T-helper 1 cell (primary cell): ENCODE measurements at regions not wholly inside any gene's neighbourhood (a gene's known extent, or its start where the extent isn't known, plus 50 kb on each side); places are given as distances from the start of the nearest gene placed in this dataset.
A peak's percentile ranks its signal among the peaks of the same experiment; 100 is the strongest.

Source experiments
- DNase-seq, 5 donors: peaks; one replicate each; pipeline ENCODE4 v3.0.0-alpha.2; 2012 to 2020

- DNase-seq, result no peak
Measured at GRCh38 chr18:54020156-54020745, 204.2 kb downstream of the MBD2 start.

GRCh38 chr18:54019641-54020040 is 204.8 kb downstream of the MBD2 start:
- no peak for DNase-seq

DNA sequence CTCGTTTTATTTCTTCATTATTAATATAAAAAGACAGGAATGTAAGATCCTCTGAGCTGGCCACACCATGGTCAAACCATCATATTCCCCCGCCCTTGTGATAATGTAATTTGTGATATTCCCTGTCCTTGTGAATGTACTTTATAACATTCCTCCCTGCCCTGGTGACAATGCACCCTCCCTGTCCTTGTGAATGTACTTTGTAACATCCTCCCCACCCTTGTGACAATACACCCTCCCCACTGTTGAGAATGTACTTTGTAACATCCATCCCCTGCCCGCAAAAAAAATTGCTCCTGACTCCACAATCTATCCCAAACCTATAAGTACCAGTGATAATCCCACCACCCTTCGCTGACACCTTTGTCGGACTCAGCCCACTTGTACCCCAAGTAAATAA is 211.0 kb downstream of the MBD2 start:
- DNase-seq, result no peak

- DNase-seq, result no peak
Measured at GRCh38 chr18:54004828-54005227, 219.6 kb downstream of the MBD2 start.

DNA sequence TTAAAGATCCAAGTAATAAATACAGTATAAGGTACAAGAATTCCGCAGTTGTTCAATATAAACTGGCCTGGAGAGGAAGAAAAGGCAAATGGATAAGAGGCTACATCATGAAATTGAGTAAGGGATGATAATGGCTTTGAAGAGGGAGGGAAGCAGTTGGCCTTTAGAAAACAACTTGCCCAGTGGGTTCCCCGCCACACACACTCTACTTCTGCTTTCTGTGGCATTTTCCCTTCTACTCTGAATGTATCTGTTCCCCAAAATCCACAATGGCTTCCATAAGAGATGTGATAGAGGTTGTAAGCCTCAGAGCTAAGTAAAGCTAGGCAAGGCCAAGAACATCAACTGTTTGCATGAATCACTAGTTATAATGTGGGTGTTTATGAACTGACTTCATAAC is 221.3 kb downstream of the MBD2 start:
- no peak for DNase-seq

- DNase-seq, result no peak
Measured at GRCh38 chr18:53997064-53997463, 227.4 kb downstream of the MBD2 start.

DNA sequence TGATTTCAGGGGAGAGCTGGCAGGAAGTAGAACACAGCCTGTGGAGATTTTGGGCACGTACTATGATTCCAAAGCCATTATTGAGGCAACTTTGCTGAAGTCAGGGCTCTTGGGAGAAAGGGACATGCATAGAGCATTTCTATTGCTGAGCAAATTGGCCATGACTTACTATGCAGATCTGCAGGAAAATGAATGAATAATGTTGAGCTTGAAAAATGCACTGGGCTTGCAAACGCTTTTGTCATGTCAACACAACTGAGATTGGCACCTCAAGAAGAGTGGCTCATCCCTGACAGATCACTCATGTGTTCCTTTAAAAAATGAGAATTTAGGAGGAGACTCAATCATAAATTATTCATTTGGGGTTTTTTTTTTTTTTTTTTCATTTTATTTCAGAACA is 230.5 kb downstream of the MBD2 start:
- no peak for DNase-seq

GRCh38 chr18:53991805-53992204 is 232.7 kb downstream of the MBD2 start:
- no peak for DNase-seq

DNA sequence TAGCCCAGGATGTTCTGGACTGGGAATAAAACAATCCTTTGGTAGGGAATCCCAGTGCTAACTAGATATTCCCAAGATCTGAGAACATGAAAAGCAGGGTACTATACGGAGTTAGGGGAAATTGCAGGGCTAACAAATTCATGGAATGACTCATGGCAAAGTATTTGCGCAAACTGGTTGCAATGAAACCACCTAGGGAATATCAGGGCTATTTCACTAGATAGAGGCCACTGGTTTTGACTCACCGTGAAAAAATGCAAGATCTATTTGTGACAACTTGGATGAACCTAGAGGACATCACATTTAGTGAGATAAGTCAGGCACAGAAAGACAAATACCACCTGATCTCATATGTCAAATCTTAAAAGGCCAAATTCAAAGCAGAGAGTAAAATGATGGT is 233.3 kb downstream of the MBD2 start:
- no peak for DNase-seq

- DNase-seq, result no peak
Measured at GRCh38 chr18:53990485-53990884, 234.0 kb downstream of the MBD2 start.

DNA sequence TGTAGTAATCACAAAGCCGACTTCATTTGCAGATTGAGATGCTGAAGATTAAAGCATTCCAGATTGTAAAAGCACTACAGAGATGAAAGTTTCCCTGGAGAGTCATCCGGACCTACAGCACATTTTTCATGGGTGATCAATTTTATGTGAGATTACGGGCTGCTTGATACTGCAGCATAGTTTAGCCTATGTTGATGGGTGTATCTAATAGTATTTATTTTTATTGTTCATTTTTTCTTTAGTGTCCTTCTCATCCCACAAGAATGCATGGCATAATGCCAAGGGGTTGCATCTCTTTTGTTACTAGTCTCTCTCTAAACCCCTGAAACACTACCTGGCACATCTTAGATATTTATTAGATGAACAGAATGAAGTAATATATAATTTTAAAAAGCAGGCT is 240.4 kb downstream of the MBD2 start:
- DNase-seq, result no peak

- no peak for DNase-seq
Measured at GRCh38 chr18:53971331-53971730, 253.1 kb downstream of the MBD2 start.

DNA sequence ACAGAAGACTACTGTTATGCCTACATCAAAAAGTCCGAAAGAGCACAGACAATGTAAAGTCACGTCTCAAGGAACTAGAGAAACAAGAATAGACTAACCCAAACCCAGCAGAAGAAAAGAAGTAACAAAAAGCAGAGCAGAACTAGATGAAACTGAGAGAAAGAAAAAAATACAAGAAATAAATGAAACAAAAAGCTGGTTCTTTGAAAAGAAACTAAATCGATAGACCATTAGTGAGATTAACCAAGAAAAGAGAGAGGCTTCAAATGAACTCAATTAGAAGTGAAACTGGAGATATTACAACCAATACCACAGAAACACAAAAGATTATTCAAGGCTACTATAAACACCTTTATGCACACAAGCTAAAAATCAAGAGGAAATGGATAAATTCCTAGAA is 271.8 kb downstream of the MBD2 start:
- DNase-seq, result no peak

- no peak for DNase-seq
Measured at GRCh38 chr18:53950545-53950944, 273.9 kb downstream of the MBD2 start.

DNA sequence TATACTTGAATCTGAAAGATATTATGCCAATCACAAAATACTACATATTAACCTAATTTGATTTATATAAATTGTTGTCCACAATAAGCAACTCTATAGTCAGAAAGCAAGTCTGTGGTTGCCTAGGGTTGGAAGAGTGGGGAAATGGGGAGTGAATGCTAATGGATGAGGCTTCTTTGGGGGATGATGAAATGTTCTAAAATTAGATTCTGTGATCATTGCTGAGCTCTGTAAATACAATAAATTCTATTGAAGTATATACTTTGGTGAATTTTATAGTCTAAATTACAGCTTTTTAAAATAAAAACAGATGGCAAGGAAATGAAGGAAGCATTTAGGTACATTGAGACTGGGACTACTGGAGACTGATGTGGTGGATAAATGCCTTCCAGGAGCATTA is 275.5 kb downstream of the MBD2 start:
- DNase-seq, result no peak

- no peak for DNase-seq
Measured at GRCh38 chr18:53947092-53947640, 277.3 kb downstream of the MBD2 start.

DNA sequence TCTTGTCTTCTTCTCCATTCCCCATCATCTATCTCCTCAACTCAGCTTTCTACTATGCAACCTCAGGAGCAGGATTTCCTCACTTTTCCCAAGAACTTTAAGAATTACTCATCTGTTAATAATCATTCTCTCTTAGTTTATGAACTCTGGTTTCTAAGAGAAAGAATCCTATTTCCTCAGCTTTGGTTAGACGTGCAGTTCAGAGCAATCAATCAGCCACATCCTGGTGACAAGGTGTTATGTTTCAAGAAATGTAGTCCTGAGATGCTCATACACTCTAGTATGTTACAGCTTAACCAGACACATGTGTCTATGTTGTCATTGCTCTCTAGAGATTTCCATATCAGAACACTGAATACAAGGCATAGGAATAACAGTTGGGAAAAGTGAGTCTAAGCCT is 277.9 kb downstream of the MBD2 start:
- no peak for DNase-seq

GRCh38 chr18:53944721-53945120 is 279.7 kb downstream of the MBD2 start:
- peak in 1 of 5 donors; percentile 9 for DNase-seq

DNA sequence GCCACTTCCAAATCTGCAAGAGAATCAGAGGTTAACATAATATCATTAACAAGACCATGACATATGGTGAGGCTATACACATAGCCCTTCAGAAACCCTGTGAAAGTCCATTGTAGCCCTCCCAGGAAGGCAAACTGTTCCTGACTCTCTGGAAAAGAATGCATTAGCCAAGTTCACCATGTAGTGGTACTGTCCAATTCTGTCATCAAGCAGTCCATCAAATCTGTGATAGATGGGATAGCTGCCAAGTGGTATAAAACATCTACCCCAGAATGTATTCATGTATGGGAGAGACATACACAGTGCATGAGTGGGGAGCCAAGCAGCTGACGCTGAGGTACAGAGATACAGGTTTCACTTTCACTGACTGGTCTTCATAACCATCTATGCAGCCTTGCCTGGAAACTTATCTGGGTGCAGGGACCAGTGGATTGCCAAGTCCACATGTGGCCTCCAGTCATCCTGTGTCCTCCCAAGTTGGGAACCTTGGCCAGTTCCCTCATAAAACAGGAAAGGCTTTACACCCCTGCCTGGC is 281.1 kb downstream of the MBD2 start:
- no peak for DNase-seq

- DNase-seq, result no peak
Measured at GRCh38 chr18:53941601-53942338, 282.7 kb downstream of the MBD2 start.

DNA sequence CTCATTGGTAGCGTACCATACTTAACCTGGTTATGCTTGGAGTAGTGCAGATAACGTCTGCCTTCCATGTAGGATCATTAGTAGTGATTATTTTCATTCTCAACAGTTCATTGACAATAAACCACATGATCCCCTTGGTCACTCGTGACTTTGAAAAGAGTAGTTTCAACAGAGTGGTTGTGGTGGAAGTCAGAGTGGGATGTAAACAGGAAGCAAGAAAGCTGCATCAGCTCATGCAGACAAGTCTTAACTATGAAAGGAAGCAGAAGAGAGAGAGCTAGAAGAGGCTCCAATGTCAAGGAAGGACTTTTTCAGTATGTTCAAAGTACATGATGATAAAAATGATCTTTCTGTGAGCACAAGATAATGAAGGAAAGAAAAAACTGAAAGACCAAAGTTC is 287.4 kb downstream of the MBD2 start:
- DNase-seq, result peak in 1 of 5 donors; percentile 4

- DNase-seq, result no peak
Measured at GRCh38 chr18:53935803-53936202, 288.7 kb downstream of the MBD2 start.

DNA sequence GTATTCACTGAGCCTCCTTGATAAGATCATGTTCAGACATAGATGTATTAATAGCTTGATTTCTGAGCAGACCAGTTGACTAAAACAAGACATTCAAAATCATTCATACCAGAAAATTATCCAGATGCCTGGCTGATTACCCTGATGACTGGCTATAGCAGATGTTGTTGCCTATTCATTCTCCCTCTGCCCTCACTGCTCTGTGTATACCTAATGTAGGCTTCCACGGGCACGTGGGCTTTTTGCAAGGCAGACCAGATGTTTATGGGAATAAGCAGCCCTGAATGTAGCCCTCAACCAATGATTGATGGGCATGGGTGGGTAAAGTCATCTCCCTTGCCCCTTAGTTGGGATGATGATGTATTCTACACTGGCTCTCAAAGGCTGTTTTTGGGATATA is 289.1 kb downstream of the MBD2 start:
- DNase-seq, result no peak
